Cerebellar nuclear complex (tissue), 1 donor: ENCODE measurements at regions not wholly inside any gene's neighbourhood (a gene's known extent, or its start where the extent isn't known, plus 50 kb on each side); places are given as distances from the start of the nearest gene placed in this dataset.
"Not testable (repeated sequence)": the region's sequence is repeated elsewhere in the genome, so short reads cannot be mapped to it uniquely, and the experiment has no call there.

Source experiments
- DNase-seq, 2 experiments: peaks; one replicate each; lab custom pipeline; 2025; lab: John Stamatoyannopoulos, UW

- no peak for DNase-seq
Measured at GRCh38 chr4:45482346-45482745, 641.5 kb downstream of the GABRG1 start.

GRCh38 chr4:45477311-45477733 is 646.5 kb downstream of the GABRG1 start:
- no peak for DNase-seq

GRCh38 chr4:45475548-45475947 is 648.3 kb downstream of the GABRG1 start:
- no peak for DNase-seq

GRCh38 chr4:45472490-45472889 is 651.4 kb downstream of the GABRG1 start:
- no peak for DNase-seq

- no peak for DNase-seq
Measured at GRCh38 chr4:45471335-45471734, 652.5 kb downstream of the GABRG1 start.

- DNase-seq = no peak
Measured at GRCh38 chr4:45467157-45467556, 656.7 kb downstream of the GABRG1 start.

GRCh38 chr4:45460157-45460556 is 663.7 kb downstream of the GABRG1 start:
- not testable (repeated sequence) for DNase-seq

GRCh38 chr4:45455217-45455616 is 668.6 kb downstream of the GABRG1 start:
- DNase-seq = no peak

GRCh38 chr4:45453258-45453853 is 670.5 kb downstream of the GABRG1 start:
- no peak for DNase-seq

GRCh38 chr4:45442466-45442865 is 681.4 kb downstream of the GABRG1 start:
- no peak for DNase-seq

GRCh38 chr4:45438047-45438446 is 685.8 kb downstream of the GABRG1 start:
- no peak for DNase-seq

GRCh38 chr4:45437381-45437780 is 686.5 kb downstream of the GABRG1 start:
- no peak for DNase-seq

- DNase-seq = no peak
Measured at GRCh38 chr4:45425135-45425534, 698.7 kb downstream of the GABRG1 start.

GRCh38 chr4:45423896-45424295 is 697.5 kb upstream of the GNPDA2 start:
- no peak for DNase-seq

- DNase-seq = not testable (repeated sequence)
Measured at GRCh38 chr4:45420091-45420674, 693.8 kb upstream of the GNPDA2 start.

- DNase-seq = no peak
Measured at GRCh38 chr4:45410701-45411210, 684.4 kb upstream of the GNPDA2 start.

- DNase-seq = no peak
Measured at GRCh38 chr4:45409536-45409935, 683.2 kb upstream of the GNPDA2 start.

- DNase-seq = no peak
Measured at GRCh38 chr4:45408996-45409395, 682.6 kb upstream of the GNPDA2 start.

GRCh38 chr4:45399116-45399515 is 672.8 kb upstream of the GNPDA2 start:
- no peak for DNase-seq

- DNase-seq = no peak
Measured at GRCh38 chr4:45385306-45385705, 659.0 kb upstream of the GNPDA2 start.

GRCh38 chr4:45370408-45370807 is 644.1 kb upstream of the GNPDA2 start:
- DNase-seq = no peak

GRCh38 chr4:45368832-45369231 is 642.5 kb upstream of the GNPDA2 start:
- DNase-seq = no peak

- no peak for DNase-seq
Measured at GRCh38 chr4:45363931-45364330, 637.6 kb upstream of the GNPDA2 start.
